ENCODE measurements at regions not wholly inside any gene's neighbourhood (a gene's known extent, or its start where the extent isn't known, plus 50 kb on each side); places are given as distances from the start of the nearest gene placed in this dataset.

GRCh38 chr4:157882901-157883300 lies 289.9 kb downstream of the GASK1B start:
- H3K4me1 ChIP-seq, result no peaks in the 10 kb centered on the region
- H3K27me3 ChIP-seq (ENCODE audit: low read depth), result no peaks in the 10 kb centered on the region
- no peak for DNase-seq
- no peak for TF ChIP-seq CTCF (IDR thresholded peaks at IDR 0.05)
- intact Hi-C loops (cut with DNase I), result no loop called here
- H3K4me3 ChIP-seq, result no peak overlapping the region
- H3K9me3 ChIP-seq, result no peaks in the 10 kb centered on the region
- H3K36me3 ChIP-seq, result no peaks in the 10 kb centered on the region
- no peak overlapping the region for H3K27ac ChIP-seq
- ATAC-seq, result no peak

- TF ChIP-seq CTCF (IDR thresholded peaks at IDR 0.05), result no peak
- ATAC-seq, result no peak
- H3K36me3 ChIP-seq, result no peaks in the 10 kb centered on the region
- H3K27ac ChIP-seq, result no peak overlapping the region
- H3K4me3 ChIP-seq, result no peak overlapping the region
- DNase-seq, result no peak
- intact Hi-C loops (cut with DNase I), result no loop called here
- H3K9me3 ChIP-seq, result no peaks in the 10 kb centered on the region
- no peaks in the 10 kb centered on the region for H3K27me3 ChIP-seq (ENCODE audit: low read depth)
- no peaks in the 10 kb centered on the region for H3K4me1 ChIP-seq
Observed at GRCh38 chr4:157880761-157881160, 292.1 kb downstream of the GASK1B start.

GRCh38 chr4:157854819-157855218 lies 318.0 kb downstream of the GASK1B start:
- intact Hi-C loops (cut with DNase I), result no loop called here
- Histone ChIP-seq H3K36me3 (no peaks in the 10 kb centered on the region), H3K9me3 (no peaks in the 10 kb centered on the region), H3K4me1 (no peaks in the 10 kb centered on the region), H3K4me3 (no peak overlapping the region), H3K27me3 (ENCODE audit: low read depth) (no peaks in the 10 kb centered on the region), H3K27ac (no peak overlapping the region)
- ATAC-seq (no peak), DNase-seq (no peak)
- no peak for TF ChIP-seq CTCF (IDR thresholded peaks at IDR 0.05)

- no peak for TF ChIP-seq CTCF (IDR thresholded peaks at IDR 0.05)
- no peak for DNase-seq
- ATAC-seq, result no peak
Observed at GRCh38 chr4:157840648-157841047, 332.2 kb downstream of the GASK1B start.

GRCh38 chr4:157840034-157840433 lies 332.8 kb downstream of the GASK1B start:
- Histone ChIP-seq H3K36me3 (no peaks in the 10 kb centered on the region), H3K4me1 (no peaks in the 10 kb centered on the region), H3K27me3 (ENCODE audit: low read depth) (no peaks in the 10 kb centered on the region), H3K4me3 (no peak overlapping the region), H3K9me3 (no peaks in the 10 kb centered on the region), H3K27ac (no peak overlapping the region)
- ATAC-seq (no peak), DNase-seq (no peak)
- intact Hi-C loops (cut with DNase I), result no loop called here
- TF ChIP-seq CTCF (IDR thresholded peaks at IDR 0.05), result no peak

More at GRCh38 chr4:157840648-157841047, 332.2 kb downstream of the GASK1B start:
- no peak overlapping the region for H3K4me3 ChIP-seq
- H3K27me3 ChIP-seq (ENCODE audit: low read depth), result no peaks in the 10 kb centered on the region
- no peaks in the 10 kb centered on the region for H3K4me1 ChIP-seq
- intact Hi-C loops (cut with DNase I), result no loop called here
- H3K9me3 ChIP-seq, result no peaks in the 10 kb centered on the region
- H3K36me3 ChIP-seq, result no peaks in the 10 kb centered on the region
- no peak overlapping the region for H3K27ac ChIP-seq

GRCh38 chr4:157838366-157838765 lies 334.5 kb downstream of the GASK1B start:
- ATAC-seq, result no peak
- no peaks in the 10 kb centered on the region for H3K9me3 ChIP-seq
- intact Hi-C loops (cut with DNase I), result no loop called here

More at GRCh38 chr4:157838366-157838765, 334.5 kb downstream of the GASK1B start:
- no peak overlapping the region for H3K4me3 ChIP-seq
- no peak overlapping the region for H3K27ac ChIP-seq
- no peaks in the 10 kb centered on the region for H3K36me3 ChIP-seq
- DNase-seq, result no peak
- TF ChIP-seq CTCF (IDR thresholded peaks at IDR 0.05), result no peak
- H3K4me1 ChIP-seq, result no peaks in the 10 kb centered on the region
- H3K27me3 ChIP-seq (ENCODE audit: low read depth), result no peaks in the 10 kb centered on the region
